ENCODE measurements at regions not wholly inside any gene's neighbourhood (a gene's known extent, or its start where the extent isn't known, plus 50 kb on each side); places are given as distances from the start of the nearest gene placed in this dataset.
A peak's percentile ranks its signal among the peaks of the same experiment; 100 is the strongest.

DNA sequence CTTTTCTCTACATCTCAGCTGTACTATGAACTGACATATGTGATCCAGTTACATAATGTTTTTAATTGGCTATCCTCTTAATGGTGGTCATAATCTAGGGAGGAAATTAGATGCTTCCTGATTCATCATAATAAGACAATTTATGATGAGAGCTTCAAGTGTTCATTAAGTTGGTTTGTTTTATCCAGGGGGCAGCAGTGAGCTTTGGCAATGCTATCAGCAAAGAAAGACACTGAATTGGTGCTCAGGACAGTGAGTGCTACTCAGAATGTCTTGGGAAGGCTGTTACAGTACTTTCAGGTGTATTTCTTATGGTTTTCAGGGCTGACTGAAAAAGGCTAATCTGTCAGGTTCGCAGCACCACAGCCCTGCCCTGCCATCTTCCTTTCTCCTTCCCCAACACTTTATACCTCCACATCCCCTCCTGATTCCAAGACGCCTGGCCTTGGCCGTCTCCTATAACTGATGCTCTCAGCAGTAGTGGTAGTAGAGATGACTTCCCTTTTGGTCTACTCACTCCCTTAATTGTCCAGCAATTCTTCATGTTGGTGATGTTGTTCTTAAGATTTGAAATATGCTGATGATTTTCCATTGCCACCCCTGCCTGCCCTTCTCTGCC is 67.0 kb upstream of the TNFAIP3 start:
- TF ChIP-seq, protein P1, sequence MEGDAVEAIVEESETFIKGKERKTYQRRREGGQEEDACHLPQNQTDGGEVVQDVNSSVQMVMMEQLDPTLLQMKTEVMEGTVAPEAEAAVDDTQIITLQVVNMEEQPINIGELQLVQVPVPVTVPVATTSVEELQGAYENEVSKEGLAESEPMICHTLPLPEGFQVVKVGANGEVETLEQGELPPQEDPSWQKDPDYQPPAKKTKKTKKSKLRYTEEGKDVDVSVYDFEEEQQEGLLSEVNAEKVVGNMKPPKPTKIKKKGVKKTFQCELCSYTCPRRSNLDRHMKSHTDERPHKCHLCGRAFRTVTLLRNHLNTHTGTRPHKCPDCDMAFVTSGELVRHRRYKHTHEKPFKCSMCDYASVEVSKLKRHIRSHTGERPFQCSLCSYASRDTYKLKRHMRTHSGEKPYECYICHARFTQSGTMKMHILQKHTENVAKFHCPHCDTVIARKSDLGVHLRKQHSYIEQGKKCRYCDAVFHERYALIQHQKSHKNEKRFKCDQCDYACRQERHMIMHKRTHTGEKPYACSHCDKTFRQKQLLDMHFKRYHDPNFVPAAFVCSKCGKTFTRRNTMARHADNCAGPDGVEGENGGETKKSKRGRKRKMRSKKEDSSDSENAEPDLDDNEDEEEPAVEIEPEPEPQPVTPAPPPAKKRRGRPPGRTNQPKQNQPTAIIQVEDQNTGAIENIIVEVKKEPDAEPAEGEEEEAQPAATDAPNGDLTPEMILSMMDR (IDR thresholded peaks at IDR 0.05; ENCODE audit: extremely low read depth, missing control alignments), result no peak

DNA sequence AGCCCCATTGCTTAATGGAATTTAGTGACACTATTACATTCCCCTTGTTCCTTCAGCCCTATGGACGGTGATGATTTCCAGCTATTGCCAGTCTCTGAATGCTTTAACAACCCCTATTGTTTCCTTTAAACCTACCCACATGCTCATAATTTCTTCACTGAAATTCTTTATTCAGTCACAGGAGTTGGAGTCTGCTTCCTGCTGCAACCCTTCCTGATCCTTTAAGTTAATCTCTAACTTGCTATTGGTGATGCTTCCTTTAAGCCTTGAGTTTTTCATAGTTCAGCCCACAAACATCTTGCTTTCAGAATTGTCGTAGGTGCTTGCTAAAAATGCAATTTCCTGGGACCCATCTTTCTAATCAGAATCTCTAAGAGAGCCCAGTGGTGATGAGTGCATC is 66.3 kb upstream of the TNFAIP3 start:
- no peak for DNase-seq (ENCODE audit: low spot score)
- TF ChIP-seq, protein P1 (IDR thresholded peaks at IDR 0.05; ENCODE audit: extremely low read depth, missing control alignments), result no peak

More for the DNA sequence above, 67.0 kb upstream of the TNFAIP3 start:
- peak; percentile 55 for DNase-seq (ENCODE audit: low spot score)

DNA sequence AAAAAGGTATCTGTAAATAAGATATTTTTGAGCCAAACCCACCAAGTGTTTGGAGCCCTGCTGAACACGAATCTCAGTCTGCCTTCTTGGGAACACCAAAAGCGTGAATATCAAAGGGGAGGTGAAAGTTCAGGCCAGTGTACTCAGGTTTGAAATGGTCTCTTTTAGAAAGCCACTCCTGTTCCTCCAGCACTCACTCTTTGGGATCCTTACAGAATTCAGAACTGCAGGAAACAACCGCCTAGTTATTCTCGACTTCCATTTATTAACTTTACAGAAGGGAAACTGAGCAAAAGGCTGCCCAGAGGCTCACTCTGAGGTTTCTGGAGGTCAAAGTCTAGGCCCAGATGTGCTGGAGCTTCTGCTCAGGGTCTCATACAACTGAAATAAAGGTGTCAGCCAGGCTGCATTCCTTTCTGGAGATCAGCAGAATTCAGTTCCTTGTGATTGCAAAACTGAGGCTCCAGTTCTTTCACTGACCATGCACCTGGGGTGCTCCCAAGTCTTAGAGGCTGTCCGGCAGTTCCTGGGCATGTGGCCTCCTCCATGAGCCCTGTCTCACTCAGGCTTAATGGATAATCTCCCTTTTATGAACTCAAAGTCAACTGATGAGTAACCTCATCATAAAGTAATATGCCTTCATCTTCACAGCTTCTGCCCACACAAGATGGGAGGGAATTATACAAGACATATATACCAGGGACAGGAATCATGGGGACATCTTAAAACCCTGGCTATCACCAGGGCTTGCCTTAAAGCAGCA is 65.5 kb upstream of the TNFAIP3 start:
- TF ChIP-seq, protein P1 (IDR thresholded peaks at IDR 0.05; ENCODE audit: extremely low read depth, missing control alignments), result no peak
- no peak for DNase-seq (ENCODE audit: low spot score)

DNA sequence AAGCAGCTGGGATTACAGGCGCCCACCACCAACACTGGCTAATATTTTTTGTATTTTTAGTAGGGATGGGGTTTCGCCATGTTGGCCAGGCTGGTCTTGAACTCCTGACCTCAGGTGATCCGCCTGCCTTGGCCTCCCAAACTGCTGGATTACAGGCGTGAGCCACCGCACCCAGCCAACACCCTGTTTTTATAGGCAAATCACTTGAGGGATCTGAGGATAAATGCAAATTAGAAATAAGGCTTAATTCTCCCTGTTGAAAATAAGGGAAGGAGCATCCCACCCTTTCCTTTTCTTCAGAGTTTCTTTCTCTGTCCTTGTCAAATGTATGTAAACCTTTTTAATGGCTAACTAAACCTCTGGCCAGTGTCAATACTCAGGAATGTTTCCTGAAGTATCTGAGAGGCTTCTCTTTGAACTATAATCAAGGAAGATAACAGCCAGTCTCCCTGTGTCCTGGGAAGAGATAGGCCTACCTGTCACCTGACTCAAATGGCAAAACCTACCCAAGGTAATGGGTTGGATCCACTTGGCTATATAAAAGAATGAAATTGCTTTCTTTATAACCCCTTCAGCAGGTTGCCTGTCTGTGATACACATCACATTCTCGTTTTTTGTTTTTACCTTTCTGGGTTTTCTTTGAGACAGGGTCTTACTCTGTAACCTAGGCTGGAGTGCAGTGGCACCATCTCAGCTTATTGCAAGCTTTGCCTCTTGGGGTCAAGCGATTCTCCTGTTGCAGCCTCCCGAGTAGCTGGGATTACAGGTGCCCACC is 64.5 kb upstream of the TNFAIP3 start:
- TF ChIP-seq, protein P1 (IDR thresholded peaks at IDR 0.05; ENCODE audit: extremely low read depth, missing control alignments), result no peak
- DNase-seq (ENCODE audit: low spot score), result no peak

DNA sequence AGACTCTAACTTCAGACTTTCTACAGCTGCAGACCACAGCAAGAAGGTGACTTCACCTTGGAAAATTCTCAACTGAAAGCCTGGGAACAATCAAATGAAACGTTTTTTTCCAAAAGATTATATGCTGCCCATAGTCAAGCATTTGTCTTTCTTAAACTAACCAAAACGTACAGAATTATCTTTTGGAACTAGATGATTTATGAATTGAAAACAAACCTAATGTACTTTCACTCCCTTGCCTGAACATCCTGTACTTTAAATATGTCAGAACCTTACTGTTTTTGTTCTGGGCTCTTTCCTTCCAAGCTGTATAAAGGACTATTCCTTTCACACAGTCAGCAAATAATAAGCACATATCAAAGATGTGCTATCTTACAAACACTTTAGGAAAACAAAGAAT is 62.4 kb upstream of the TNFAIP3 start:
- TF ChIP-seq, protein P1 (IDR thresholded peaks at IDR 0.05; ENCODE audit: extremely low read depth, missing control alignments), result no peak
- no peak for DNase-seq (ENCODE audit: low spot score)

DNA sequence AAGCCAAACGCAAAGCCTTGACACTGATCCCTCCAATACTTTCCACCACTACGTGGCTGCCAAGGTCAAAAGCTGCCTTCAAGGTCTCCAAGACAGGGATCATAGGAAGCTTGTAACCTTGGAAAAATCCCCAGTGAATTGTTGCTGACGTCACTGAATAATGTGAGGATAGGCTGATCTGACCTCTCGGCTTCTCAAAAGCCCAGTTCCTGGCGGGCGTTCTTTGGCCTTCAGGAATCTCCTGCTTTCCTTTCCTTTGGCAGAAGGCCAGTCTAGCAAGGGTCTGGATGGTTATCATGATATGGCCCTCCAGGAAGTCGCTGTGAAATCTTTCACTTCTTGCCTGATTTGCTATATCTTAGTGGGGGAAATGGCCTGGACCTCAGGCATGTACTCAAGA is 61.4 kb upstream of the TNFAIP3 start:
- no peak for DNase-seq (ENCODE audit: low spot score)
- TF ChIP-seq, protein P1 (IDR thresholded peaks at IDR 0.05; ENCODE audit: extremely low read depth, missing control alignments), result no peak
